GM19023 (cell line): ENCODE measurements at regions not wholly inside any gene's neighbourhood (a gene's known extent, or its start where the extent isn't known, plus 50 kb on each side); places are given as distances from the start of the nearest gene placed in this dataset.

Source experiments
- ATAC-seq: cut with Tn5 transposase; IDR thresholded peaks from one replicate; pipeline ENCODE4 v1.9.1; 2021; ENCODE audit warnings: mild to moderate bottlenecking, moderate library complexity; ENCODE audit not compliant: unreplicated experiment

GRCh38 chr5:98463676-98464075 is 309.8 kb upstream of the RGMB start:
- no peak for ATAC-seq

GRCh38 chr5:98464737-98465330 is 308.6 kb upstream of the RGMB start:
- no peak for ATAC-seq

- ATAC-seq: no peak
Measured at GRCh38 chr5:98468188-98468869, 305.1 kb upstream of the RGMB start.

- no peak for ATAC-seq
Measured at GRCh38 chr5:98470747-98471146, 302.7 kb upstream of the RGMB start.

GRCh38 chr5:98471458-98471857 is 302.0 kb upstream of the RGMB start:
- no peak for ATAC-seq

DNA sequence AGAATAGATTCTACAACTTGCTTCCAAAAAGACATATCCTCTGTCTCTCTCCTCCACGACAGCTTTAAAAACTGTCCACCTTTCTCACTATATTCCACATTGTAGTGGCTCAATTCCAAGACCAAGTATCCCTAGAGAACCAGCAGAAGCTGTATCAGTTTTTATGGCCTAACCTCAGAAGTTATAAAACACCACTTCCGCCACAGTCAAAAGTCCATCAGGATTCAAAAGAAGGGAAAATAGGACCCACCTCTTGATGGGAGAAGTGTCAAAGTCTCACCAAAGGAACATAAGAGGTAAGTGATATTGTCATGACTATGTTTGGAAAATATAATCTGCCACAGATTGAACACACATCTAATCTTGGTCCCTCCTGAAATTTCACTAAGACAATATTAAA is 299.2 kb upstream of the RGMB start:
- ATAC-seq: no peak

GRCh38 chr5:98474782-98475181 is 298.7 kb upstream of the RGMB start:
- no peak for ATAC-seq

DNA sequence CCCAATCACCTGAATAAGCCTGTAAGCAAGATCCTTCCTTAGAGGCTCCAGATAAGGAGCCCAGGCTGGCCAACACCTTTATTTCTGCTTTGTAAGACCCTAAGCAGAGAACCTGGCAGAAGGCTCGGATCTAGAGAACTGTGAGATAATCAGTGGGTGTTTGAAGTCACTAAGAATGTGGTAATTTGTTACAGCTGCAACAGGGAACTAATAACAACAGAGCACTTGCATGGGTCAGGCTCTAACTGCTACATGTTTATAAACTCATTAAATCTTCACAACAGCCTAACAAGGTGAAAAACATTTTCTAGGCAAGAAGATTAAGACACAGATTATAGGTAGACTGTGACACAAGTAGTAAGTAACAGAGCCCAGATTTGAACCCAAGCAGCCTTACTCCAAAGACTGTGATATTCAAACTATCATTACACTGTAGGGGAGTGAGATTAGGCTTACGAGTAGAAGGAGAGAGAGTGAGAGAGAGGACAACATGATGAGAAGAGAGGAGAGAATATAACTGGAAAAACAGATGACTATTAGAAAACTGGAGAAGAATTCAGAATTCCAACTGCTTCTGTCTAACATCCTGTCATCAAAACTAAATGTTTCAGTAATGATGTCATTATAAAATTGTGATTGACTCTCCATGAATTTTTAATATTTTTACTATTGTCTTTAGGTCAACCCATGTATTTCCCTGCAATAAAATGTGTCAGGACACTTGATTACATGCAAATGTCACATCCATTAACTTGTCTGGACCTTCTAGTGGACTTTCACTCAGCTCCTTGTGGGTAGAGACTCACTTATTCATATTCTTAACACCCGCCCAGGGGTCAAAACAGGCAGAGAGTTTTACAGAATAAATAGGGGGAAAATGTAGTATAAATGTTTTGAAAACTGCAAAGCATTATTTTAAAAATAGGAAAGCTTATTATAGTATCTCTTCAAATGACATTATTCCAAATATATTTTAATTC is 290.9 kb upstream of the RGMB start:
- no peak for ATAC-seq

- no peak for ATAC-seq
Measured at GRCh38 chr5:98483301-98483685, 290.2 kb upstream of the RGMB start.

DNA sequence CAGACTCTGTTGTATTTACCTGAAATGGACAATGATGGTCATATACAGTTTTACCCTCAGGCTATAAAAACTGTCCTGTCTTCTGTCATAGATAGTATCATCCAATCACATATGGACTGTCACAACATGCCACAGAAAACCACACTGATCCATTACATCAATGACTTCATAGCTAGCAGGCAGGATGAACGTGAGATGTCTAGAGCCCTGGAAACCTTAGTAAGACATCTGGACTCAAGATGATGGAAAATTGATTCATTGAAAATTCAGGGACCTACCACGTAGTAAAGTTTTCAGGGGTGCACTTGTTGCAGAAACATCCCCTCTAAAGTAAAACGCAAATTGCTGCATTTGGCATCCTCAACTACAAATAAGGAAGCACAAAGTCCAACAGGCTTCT is 284.4 kb upstream of the RGMB start:
- ATAC-seq: no peak

DNA sequence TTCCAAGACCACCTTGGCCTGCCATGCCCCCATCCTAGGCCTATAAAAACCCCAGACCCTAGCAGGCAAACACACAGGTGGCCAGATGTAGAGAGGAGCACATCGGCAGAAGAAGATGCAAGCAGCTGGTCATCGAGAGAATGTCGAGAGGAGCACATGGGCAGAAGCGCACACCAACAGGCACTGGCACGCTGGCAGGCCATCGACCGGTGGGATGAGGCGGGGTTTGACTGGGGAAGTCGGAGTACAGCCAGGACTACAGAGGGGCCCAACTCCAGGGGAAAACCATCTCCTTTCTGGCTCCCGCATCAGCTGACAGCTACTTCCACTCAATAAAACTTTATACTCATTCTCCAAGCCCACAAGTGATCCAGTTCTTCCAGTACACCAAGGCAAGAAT is 283.1 kb upstream of the RGMB start:
- ATAC-seq: no peak

GRCh38 chr5:98492258-98492657 is 281.2 kb upstream of the RGMB start:
- ATAC-seq: no peak

DNA sequence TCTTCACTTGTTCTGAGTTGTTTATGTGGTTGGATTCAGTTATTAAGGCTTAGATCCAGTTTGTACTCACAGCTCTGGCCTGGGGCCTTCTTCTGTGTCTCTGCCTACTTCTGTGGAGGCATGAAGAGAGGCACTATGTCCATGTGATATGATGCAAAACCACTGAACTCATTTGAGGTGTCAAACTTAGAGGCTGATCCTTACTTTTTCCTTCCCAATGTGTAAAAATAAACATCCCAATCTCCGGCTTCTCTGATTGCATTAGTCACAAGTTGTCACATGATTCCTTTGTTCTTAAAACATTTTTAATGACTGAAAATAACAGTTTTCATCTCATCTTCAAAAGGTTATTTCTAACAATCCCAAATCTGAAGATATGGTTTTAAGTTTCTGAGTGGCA is 276.0 kb upstream of the RGMB start:
- no peak for ATAC-seq

GRCh38 chr5:98498028-98498427 is 275.4 kb upstream of the RGMB start:
- no peak for ATAC-seq

DNA sequence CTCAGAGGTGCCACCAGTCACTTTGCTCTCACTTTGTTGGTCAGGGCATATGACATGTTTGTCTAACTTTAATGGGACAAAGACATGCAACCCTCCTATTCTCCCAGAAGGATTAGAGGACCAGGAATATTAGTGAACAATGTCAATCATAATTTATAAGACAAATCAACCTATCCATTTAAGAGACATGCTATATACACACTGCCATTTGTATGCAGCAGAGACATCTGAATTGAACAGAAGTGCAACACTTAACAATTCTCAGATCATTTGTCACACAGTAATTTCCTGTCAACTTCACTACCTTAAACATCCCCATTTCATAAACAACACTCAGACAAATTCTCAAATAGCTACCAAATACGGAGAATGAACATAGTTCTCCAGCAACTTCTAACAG is 273.6 kb upstream of the RGMB start:
- no peak for ATAC-seq

- ATAC-seq: no peak
Measured at GRCh38 chr5:98500811-98501210, 272.7 kb upstream of the RGMB start.

- ATAC-seq: no peak
Measured at GRCh38 chr5:98503616-98504015, 269.8 kb upstream of the RGMB start.

GRCh38 chr5:98504505-98504904 is 269.0 kb upstream of the RGMB start:
- ATAC-seq: no peak

DNA sequence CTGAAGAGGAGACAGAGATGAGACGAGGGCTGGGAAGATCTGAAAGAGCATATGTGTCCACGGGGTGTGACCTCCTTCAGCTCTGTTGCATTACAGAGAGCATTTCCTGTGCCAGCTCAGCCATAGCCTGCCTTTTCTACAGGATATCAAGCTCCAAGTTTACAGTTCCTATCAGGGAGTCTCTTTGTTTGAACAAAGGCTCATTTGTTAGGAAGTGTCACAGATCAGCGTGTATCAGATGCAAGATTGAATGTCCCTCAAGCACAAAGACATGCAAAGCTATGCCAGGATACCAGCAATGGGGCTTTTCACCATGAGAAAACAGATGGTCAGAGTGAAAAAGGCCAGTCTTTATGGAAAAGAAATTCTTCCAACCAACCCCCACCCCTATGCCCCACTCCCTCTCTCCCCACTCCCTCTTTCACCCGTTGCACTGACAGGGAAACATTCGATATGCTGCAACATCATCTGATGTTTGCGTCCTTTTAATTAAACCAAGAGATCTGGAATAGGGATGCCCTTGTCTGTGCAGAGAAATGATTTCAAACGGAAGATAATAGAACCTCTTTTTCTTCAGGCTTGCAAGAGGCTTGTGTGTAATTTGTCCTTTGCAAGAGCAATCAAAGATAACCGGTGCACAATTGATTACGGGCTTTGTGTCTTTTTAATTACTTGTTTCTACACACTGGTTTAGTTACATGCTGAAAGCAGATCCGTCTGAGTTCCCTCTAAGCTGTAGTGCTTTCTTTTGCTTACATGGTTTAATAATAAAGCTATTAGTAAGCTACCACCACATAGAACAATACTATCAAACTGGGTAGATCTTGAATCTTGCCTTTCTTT is 263.1 kb upstream of the RGMB start:
- no peak for ATAC-seq

- ATAC-seq: no peak
Measured at GRCh38 chr5:98513380-98513779, 260.1 kb upstream of the RGMB start.

- no peak for ATAC-seq
Measured at GRCh38 chr5:98514215-98514614, 259.2 kb upstream of the RGMB start.
